ENCODE measurements at regions not wholly inside any gene's neighbourhood (a gene's known extent, or its start where the extent isn't known, plus 50 kb on each side); places are given as distances from the start of the nearest gene placed in this dataset.

GRCh38 chr7:156400046-156400445 lies 240.5 kb upstream of the RNF32 start:
- Histone ChIP-seq H3K9me3 (no peaks in the 10 kb centered on the region), H3K4me1 (no peaks in the 10 kb centered on the region), H3K36me3 (no peaks in the 10 kb centered on the region), H3K27ac (no peak overlapping the region), H3K27me3 (ENCODE audit: low read depth) (no peaks in the 10 kb centered on the region), H3K4me3 (no peak overlapping the region)
- no peak for DNase-seq
- ATAC-seq = no peak
- intact Hi-C loops (cut with DNase I) = no loop called here
- TF ChIP-seq, protein P1, sequence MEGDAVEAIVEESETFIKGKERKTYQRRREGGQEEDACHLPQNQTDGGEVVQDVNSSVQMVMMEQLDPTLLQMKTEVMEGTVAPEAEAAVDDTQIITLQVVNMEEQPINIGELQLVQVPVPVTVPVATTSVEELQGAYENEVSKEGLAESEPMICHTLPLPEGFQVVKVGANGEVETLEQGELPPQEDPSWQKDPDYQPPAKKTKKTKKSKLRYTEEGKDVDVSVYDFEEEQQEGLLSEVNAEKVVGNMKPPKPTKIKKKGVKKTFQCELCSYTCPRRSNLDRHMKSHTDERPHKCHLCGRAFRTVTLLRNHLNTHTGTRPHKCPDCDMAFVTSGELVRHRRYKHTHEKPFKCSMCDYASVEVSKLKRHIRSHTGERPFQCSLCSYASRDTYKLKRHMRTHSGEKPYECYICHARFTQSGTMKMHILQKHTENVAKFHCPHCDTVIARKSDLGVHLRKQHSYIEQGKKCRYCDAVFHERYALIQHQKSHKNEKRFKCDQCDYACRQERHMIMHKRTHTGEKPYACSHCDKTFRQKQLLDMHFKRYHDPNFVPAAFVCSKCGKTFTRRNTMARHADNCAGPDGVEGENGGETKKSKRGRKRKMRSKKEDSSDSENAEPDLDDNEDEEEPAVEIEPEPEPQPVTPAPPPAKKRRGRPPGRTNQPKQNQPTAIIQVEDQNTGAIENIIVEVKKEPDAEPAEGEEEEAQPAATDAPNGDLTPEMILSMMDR (IDR thresholded peaks at IDR 0.05) = no peak

- H3K4me1 ChIP-seq = no peaks in the 10 kb centered on the region
- no peak overlapping the region for H3K4me3 ChIP-seq
- DNase-seq (no peak), ATAC-seq (no peak)
- no peak overlapping the region for H3K27ac ChIP-seq
- TF ChIP-seq, protein P1 (IDR thresholded peaks at IDR 0.05) = no peak
- intact Hi-C loops (cut with DNase I) = no loop called here
- H3K36me3 ChIP-seq = no peaks in the 10 kb centered on the region
- no peaks in the 10 kb centered on the region for H3K9me3 ChIP-seq
- no peaks in the 10 kb centered on the region for H3K27me3 ChIP-seq (ENCODE audit: low read depth)
Observed at GRCh38 chr7:156397249-156397648, 243.3 kb upstream of the RNF32 start.

DNA sequence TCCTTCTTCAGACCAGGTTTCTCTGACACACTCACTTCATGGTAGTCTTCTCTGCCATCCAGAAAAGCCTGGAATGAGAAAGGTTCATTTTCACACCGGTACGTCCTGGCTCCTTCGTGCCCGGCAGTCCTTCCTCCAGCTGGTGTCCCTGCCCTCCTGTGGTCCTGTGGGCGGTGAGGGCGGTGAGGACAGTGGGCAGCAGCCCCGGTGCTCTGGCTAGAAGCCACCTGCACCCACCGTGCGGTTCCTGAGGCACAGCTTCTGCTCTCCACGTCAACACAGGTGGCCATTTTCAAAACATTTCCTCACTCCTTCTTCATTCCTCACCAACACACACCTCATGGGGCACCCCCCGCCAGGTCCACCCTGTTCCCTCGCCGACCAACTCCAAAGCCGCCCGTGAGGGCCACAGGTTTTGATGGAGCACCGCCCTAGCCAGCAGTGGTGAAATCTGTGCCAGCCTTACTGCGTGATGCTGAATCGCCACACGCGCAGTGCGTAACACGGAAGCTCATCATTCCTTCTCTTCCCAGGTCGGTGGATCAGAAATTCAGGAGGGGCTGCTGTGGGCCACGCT lies 251.4 kb upstream of the RNF32 start:
- Histone ChIP-seq H3K4me3 (no peak overlapping the region), H3K27ac (no peak overlapping the region), H3K9me3 (no peaks in the 10 kb centered on the region), H3K4me1 (no peaks in the 10 kb centered on the region), H3K27me3 (ENCODE audit: low read depth) (no peaks in the 10 kb centered on the region), H3K36me3 (no peaks in the 10 kb centered on the region)
- intact Hi-C loops (cut with DNase I) = no loop called here
- TF ChIP-seq, protein P1 (IDR thresholded peaks at IDR 0.05) = no peak
- ATAC-seq (no peak), DNase-seq (no peak)

DNA sequence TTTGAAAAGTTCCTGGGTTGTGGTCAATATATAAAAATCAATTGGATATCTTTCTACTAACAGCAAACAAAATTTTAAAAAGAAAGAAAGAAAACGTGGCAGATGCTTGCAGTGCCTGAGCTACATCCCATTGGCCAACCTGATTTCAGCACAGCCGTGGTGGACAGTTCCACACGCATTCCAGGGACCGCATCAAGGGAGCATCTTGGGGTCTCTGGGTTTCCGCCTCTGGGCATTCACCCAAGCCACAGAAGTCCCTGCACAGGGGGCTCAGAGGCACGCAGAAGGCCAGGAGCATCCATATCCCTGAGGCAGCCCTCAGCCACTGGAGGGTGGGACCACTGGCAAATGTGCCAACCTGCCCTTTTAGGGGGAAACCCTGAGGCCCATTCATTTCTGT lies 254.5 kb upstream of the RNF32 start:
- Histone ChIP-seq H3K4me3 (no peak overlapping the region), H3K27me3 (ENCODE audit: low read depth) (no peaks in the 10 kb centered on the region), H3K27ac (no peak overlapping the region), H3K36me3 (no peaks in the 10 kb centered on the region), H3K9me3 (no peaks in the 10 kb centered on the region), H3K4me1 (no peaks in the 10 kb centered on the region)
- TF ChIP-seq, protein P1 (IDR thresholded peaks at IDR 0.05) = no peak
- ATAC-seq (no peak), DNase-seq (no peak)
- intact Hi-C loops (cut with DNase I) = no loop called here

DNA sequence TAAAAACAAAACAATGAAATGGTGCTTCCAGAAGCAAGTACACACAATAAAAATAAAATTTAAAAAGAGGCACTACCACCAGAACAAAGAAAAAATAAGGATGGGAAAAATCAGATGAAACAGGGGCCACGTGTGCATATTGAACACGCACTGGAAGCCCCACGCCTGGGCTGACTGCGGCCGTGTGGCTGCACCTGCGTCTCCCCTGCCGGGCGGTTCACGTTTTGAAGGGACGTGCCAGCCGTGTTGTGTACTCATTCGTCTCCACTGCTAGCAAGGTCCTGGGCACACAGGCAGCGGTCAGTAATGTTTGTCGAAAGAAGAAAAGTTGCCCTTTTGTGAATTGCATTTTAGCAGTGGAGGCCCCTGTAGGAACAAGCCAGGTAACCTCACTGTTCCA lies 255.9 kb upstream of the RNF32 start:
- intact Hi-C loops (cut with DNase I) = no loop called here
- DNase-seq (no peak), ATAC-seq (no peak)
- TF ChIP-seq, protein P1 (IDR thresholded peaks at IDR 0.05) = no peak
- Histone ChIP-seq H3K36me3 (no peaks in the 10 kb centered on the region), H3K9me3 (no peaks in the 10 kb centered on the region), H3K4me1 (no peaks in the 10 kb centered on the region), H3K27ac (no peak overlapping the region), H3K27me3 (ENCODE audit: low read depth) (no peaks in the 10 kb centered on the region), H3K4me3 (no peak overlapping the region)

DNA sequence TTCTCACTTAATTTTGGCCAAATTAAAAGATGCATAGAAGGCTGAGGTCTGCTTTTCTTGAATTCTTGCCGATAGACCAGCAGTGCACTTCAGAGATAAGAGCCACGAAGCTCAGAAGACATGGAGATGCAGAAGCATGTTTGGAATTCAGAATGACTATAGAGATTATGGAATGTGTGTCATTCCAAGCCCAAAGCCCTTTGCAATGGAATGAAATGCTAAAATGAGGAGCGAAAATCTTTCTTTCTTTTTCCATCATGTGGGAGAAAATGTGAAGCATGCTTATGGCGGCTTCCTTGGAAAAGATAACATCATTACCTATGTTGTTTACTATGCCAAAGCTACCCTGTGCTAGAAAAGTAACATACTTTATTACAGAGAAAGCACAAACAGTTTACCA lies 257.0 kb upstream of the RNF32 start:
- H3K4me1 ChIP-seq = no peaks in the 10 kb centered on the region
- no peak overlapping the region for H3K4me3 ChIP-seq
- intact Hi-C loops (cut with DNase I) = no loop called here
- no peaks in the 10 kb centered on the region for H3K9me3 ChIP-seq
- ATAC-seq = no peak
- TF ChIP-seq, protein P1 (IDR thresholded peaks at IDR 0.05) = no peak
- no peak overlapping the region for H3K27ac ChIP-seq
- DNase-seq = no peak
- H3K36me3 ChIP-seq = no peaks in the 10 kb centered on the region
- H3K27me3 ChIP-seq (ENCODE audit: low read depth) = no peaks in the 10 kb centered on the region

All from lower lobe of right lung (tissue), 2 donors.